22Rv1 (cell line): ENCODE measurements at regions not wholly inside any gene's neighbourhood (a gene's known extent, or its start where the extent isn't known, plus 50 kb on each side); places are given as distances from the start of the nearest gene placed in this dataset.

Experiments used
- H3K27ac ChIP-seq: fragments of 450-650 bp; 2 replicates; pipeline ENCODE4 v1.5.1; 2017
- ZFX ChIP-seq: fragments of 450-650 bp; IDR thresholded peaks from 2 replicates; pipeline ENCODE4 v1.6.1; 2017; ENCODE audit warnings: antibody characterized with exemption, borderline replicate concordance
- TF ChIP-seq, protein P1 (sequence below): fragments of 450-650 bp; IDR thresholded peaks from 2 replicates; pipeline ENCODE4 v1.5.1; 2017; ENCODE audit warnings: mild to moderate bottlenecking

DNA sequence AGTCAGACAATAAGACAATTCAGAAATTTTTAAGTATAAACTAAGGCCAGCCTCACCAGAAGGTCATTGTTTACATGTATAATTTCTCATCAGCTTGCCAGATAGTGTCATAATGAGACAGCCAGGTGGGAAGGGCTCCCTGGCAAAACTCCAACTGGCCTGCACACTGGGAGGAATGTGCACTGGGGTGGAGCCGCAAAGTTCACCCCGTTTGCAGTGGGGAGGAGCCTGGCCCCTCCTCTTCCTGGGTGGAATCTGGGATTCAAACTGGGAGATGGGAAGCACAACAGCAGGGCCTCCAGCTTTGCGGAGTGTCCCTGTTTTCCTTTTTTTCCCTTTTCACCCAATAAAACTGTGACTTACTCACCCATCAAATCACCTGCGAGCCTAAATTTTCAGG is 329.9 kb downstream of the SMARCA1 start:
- TF ChIP-seq, protein P1, sequence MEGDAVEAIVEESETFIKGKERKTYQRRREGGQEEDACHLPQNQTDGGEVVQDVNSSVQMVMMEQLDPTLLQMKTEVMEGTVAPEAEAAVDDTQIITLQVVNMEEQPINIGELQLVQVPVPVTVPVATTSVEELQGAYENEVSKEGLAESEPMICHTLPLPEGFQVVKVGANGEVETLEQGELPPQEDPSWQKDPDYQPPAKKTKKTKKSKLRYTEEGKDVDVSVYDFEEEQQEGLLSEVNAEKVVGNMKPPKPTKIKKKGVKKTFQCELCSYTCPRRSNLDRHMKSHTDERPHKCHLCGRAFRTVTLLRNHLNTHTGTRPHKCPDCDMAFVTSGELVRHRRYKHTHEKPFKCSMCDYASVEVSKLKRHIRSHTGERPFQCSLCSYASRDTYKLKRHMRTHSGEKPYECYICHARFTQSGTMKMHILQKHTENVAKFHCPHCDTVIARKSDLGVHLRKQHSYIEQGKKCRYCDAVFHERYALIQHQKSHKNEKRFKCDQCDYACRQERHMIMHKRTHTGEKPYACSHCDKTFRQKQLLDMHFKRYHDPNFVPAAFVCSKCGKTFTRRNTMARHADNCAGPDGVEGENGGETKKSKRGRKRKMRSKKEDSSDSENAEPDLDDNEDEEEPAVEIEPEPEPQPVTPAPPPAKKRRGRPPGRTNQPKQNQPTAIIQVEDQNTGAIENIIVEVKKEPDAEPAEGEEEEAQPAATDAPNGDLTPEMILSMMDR: no peak
- no peak for TF ChIP-seq ZFX
- H3K27ac ChIP-seq: no peak overlapping the region

DNA sequence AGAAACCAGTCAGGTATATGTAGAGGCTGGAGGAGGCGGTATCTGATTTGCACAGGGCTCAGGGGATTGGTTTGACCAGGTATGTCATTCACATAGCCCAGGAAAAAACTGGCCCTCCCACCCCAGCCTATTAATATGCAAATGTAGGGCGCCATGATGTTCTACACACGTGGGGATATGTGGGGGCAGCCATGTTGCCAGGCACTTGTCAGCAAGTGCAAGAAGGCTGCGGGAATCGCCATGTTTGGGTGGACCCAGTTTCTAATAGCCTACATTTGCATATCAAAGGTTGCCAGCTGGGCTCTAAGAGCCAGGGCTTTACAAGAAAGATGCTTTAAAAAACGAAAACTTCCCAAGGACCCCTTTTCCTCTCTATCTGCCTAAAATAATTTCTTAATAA is 335.1 kb downstream of the SMARCA1 start:
- no peak for TF ChIP-seq ZFX
- TF ChIP-seq, protein P1: no peak
- H3K27ac ChIP-seq: no peak overlapping the region

- TF ChIP-seq, protein P1: no peak
- TF ChIP-seq ZFX: no peak
- no peak overlapping the region for H3K27ac ChIP-seq
Observed at GRCh38 chrX:129176710-129177109, 346.6 kb downstream of the SMARCA1 start.

- TF ChIP-seq, protein P1: no peak
- no peak for TF ChIP-seq ZFX
- H3K27ac ChIP-seq: no peak overlapping the region
Observed at GRCh38 chrX:129161108-129161507, 362.2 kb downstream of the SMARCA1 start.

- no peak overlapping the region for H3K27ac ChIP-seq
- no peak for TF ChIP-seq ZFX
- TF ChIP-seq, protein P1: 0 out of 2 replicates have a peak, but pooled peaks have one; percentile 15
Observed at GRCh38 chrX:129158505-129158904, 364.8 kb downstream of the SMARCA1 start.

- no peak overlapping the region for H3K27ac ChIP-seq
- TF ChIP-seq ZFX: no peak
Observed at GRCh38 chrX:129145840-129146272, 377.4 kb downstream of the SMARCA1 start.

- no peak for TF ChIP-seq ZFX
- TF ChIP-seq, protein P1: no peak
- no peak overlapping the region for H3K27ac ChIP-seq
Observed at GRCh38 chrX:129145385-129145784, 377.9 kb downstream of the SMARCA1 start.
